GM19397 (cell line): ENCODE measurements at regions not wholly inside any gene's neighbourhood (a gene's known extent, or its start where the extent isn't known, plus 50 kb on each side); places are given as distances from the start of the nearest gene placed in this dataset.

ENCODE experiments used
- ATAC-seq: cut with Tn5 transposase; IDR thresholded peaks from one replicate; pipeline ENCODE4 v1.9.1; 2021; ENCODE audit warnings: mild to moderate bottlenecking, moderate library complexity; ENCODE audit not compliant: unreplicated experiment

DNA sequence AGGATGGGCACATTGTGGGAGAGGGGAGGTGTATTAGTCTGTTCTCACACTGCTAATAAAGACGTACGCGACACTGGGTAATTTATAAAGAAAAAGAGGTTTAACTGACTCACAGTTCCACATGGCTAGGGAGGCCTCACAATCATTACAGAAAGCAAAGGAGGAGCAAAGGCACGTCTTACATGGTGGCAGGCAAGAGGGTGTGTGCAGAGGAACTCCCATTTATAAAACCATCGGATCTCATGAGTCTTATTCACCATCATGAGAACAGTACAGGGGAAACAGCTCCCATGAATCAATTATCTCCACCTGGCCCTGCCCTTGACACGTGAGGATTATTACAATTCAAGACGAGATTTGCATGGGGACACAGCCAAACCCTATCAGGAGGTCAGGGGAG, 266.7 kb downstream of the HAUS1 start:
- no peak for ATAC-seq

DNA sequence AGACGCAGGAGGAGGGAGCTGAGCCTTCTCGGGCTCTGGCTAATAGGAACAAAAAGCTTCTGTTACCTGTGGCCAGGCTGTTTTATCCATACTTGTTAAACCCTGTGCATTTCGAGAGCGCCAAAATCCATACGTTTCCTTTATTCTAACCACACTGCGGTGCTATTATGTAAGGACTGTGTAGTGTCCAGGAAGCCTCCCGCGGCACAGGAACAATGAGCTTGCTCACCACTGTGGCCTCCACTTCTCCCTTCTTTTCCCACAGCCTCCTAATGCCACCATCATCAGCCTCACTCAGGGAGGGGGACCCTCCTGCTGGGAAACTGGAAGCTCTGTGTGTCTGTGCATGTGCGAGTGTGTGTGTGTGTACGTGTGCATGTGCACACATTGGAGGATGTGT, 268.5 kb downstream of the HAUS1 start:
- no peak for ATAC-seq

DNA sequence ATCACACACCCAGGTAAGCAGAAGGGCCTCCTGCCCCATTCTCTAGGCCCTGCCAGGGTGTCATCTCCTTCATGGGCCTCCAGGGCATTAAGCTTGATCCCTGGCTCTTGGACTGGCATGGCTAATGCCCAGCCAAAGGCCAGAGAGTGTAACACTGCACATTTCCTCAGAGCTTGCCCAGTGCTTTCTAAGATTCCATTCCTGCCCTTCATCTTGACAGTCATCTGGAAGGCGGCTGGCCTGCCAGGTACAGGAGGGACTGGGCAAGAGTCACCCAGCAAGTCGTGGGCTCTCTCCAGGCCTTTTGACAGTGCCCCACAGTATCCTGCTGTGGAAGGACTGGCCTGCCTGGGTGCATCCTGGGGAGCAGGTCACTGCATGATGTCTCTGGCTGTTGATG, 268.9 kb downstream of the HAUS1 start:
- ATAC-seq, result no peak

DNA sequence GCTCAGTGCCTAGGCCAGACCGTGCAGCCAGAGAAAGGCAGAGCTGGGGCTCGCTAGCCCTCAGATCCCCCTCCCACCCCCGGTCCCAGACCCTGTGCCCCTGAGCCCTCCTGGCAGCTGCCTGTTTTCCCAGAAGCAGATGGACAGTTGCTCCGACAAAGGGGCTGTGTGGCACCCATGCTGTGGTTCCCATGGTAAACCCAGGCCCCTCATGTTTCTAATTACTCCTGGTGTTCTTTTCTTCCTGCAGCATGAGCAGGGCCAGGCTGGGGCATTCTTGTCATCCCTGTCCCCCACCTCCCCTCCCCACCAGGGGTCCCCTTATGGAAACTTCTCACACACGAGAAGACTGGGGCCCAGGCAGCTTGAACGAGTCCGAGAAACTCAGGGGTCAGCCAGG, 269.6 kb downstream of the HAUS1 start:
- ATAC-seq, result no peak

GRCh38 chr18:46374850-46375249, 270.7 kb downstream of the HAUS1 start:
- no peak for ATAC-seq

- ATAC-seq, result no peak
Measured at GRCh38 chr18:46377557-46377956, 273.4 kb downstream of the HAUS1 start.

GRCh38 chr18:46378126-46378863, 274.1 kb downstream of the HAUS1 start:
- ATAC-seq, result no peak

DNA sequence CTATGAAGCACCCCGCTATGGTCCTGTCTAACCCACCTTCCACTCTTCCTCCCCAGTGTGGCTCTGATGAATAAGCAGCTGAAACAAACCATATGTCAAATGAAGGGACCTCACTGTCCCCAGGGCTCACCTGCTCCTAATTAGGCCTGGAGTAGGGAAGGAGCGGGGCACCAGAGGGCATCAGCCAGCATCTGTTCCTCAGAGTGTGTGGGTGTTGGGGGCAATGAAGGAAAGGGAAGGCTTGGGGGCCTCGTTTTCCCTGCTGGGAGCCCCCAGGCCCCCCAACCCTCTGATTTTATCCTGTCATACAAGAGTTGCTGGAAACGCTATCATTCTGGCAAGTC, 274.7 kb downstream of the HAUS1 start:
- no peak for ATAC-seq

- ATAC-seq, result no peak
Measured at GRCh38 chr18:46379323-46379950, 275.3 kb downstream of the HAUS1 start.

- ATAC-seq, result no peak
Measured at GRCh38 chr18:46385124-46385523, 271.9 kb downstream of the LOXHD1 start.

DNA sequence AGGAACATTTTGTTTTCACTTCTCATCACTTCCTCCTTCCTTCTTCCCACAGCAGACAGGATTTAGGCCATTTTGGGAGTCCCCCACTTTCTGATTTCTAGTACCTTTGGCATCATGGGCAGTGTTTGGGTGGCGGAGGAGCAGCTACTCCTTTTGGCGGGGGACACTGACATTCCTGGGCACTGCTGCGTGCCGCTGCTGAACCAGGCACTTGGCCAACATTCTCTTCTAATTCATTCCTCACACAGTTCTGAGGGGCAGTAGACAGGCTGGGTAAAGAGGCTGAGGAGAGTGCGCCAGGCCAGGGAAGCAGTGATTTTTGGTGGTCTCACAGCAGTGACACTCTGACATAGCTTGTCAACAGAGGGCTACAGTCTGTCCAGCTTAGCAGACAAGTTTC, 270.2 kb downstream of the LOXHD1 start:
- no peak for ATAC-seq

GRCh38 chr18:46387441-46388131, 269.4 kb downstream of the LOXHD1 start:
- ATAC-seq, result no peak

- ATAC-seq, result no peak
Measured at GRCh38 chr18:46388286-46388685, 268.7 kb downstream of the LOXHD1 start.

GRCh38 chr18:46392576-46392975, 264.4 kb downstream of the LOXHD1 start:
- no peak for ATAC-seq

DNA sequence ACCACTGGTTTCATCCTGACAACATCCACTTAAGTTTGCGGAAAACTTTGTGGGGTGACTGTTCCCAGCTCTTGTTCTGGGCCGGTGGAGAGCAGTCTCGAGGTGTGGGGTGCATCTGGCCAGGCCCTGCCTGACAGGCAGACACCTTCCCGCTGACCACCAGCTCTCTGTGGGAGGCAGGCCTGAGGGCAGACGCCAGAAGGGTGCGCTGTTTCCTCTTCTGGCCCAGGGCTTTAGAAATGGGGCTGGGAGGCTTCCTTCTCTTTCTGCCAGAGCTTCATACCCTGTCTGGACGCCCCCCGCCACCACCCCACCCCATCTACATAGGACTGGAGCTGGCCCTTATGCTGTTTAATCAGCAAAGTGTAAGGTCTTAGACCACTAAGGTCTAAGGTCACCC, 263.8 kb downstream of the LOXHD1 start:
- ATAC-seq, result no peak

DNA sequence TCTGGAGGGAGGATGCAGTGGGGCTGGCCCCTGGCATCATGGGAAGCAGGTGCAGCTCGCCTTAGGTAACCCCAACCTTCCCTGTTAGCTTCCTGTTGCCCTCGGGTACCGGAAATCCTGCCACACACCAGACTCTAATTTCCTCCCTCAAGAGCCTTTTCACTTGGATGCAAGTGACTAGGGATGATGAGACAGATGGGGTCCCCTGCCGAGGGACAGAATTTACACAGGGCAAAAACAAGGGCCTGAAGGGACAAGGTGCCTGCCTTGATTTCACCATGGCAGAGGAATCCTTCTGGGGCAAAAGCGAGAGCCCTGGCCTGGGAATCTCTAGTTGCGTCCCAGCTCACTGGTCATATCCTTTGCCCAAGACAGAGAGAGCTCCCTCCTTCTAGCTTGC, 263.1 kb downstream of the LOXHD1 start:
- no peak for ATAC-seq

DNA sequence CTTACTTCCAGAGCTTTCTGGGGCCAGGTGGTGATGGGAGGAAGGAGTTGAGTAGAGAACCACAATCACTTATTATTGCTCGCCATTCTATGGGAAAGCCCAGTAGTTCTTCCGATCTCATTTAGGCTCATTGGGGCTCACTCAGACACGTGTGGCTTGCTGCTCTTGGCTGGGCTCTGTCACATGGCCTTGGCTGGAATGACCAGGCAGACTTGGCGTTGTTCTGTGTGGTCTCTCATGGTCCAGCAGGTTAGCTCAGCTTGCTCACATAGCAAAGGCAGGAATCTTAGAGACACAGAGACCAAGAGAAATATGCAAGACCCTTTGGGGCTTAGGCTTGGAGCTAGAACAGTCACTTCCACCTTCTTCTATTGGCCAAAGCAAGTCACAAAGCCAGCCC, 261.2 kb downstream of the LOXHD1 start:
- no peak for ATAC-seq

DNA sequence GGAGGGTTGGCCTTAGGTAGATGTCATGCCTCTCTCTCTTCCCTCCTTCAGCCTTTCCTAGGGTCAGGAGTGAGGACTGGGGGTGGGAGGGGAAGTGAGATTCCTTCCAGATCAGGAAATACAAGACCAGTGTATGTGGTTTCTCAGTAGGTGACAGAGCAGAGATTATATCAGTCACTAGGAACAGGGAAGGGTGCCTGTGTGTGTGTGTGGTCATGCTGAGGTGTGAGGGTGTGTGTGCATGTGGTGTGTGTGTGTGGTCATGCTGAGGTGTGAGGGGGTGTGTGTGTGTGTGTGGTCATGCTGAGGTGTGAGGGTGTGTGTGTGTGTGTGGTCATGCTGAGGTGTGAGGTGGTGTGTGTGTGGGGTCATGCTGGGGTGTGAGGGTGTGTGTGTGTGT, 259.8 kb downstream of the LOXHD1 start:
- ATAC-seq, result no peak

GRCh38 chr18:46398005-46398404, 259.0 kb downstream of the LOXHD1 start:
- no peak for ATAC-seq

- ATAC-seq, result no peak
Measured at GRCh38 chr18:46398625-46399024, 258.4 kb downstream of the LOXHD1 start.

DNA sequence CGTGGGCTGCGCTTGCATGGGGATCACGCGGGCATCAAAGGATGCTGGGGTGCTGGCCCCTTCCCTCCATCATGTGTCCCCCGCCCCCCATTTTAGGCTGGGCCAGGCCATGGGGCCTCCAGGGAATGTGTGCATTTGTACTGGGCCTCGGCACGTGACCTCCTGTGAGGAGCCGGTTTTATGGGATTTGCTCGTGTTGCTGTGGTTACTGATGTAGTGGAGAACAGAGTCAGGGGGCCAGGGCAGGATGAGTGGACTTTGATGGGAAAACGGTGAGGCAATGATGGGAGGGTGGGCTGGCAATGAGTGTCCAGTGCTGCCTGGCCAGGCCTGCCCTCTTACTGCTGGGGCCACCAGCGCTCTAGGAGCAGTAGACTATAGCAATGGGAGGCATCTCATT, 257.7 kb downstream of the LOXHD1 start:
- no peak for ATAC-seq

DNA sequence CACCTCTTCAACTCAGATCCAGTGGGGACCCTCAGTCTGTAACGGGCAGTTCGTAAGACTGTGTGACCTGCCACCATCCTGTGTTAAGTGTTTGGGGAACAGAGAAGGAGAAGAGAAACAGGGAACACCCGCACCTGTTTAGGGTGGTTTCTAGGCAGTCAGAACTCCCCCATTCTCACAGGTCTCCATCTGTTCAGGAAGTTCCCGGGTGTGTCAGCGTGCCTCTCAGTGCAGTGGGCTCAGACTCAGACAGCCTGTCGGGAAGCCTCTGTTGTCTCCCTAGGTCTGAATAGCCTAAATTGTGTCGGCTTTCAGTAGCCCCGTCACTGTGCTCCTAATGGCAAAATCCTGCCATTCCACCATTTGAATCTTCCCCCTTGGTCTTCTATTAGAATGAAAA, 256.6 kb downstream of the LOXHD1 start:
- ATAC-seq, result no peak
